B cell (primary cell): ENCODE measurements at regions not wholly inside any gene's neighbourhood (a gene's known extent, or its start where the extent isn't known, plus 50 kb on each side); places are given as distances from the start of the nearest gene placed in this dataset.

ENCODE experiments used
- ATAC-seq: fragments of 200-7000 bp; cut with Tn5 transposase; one replicate; pipeline ENCODE4 v1.10.0; 2021; ENCODE audit warnings: low read depth, mild to moderate bottlenecking, moderate number of reproducible peaks, moderate library complexity
- CTCF ChIA-PET: fragments of 350-600 bp; sonication (Branson Sonifier 250); formaldehyde crosslinking; loops from one replicate; lab custom pipeline; 2021; ENCODE audit warnings: antibody characterized with exemption, inconsistent platforms; lab: Charles Lee
- POLR2A ChIA-PET: fragments of 350-600 bp; sonication (Branson Sonifier 250); formaldehyde crosslinking; loops from one replicate; lab custom pipeline; 2021; ENCODE audit warnings: antibody characterized with exemption; lab: Charles Lee
- DNase-seq: peaks from one replicate; pipeline ENCODE4 v3.0.0; 2013
- H2AFZ ChIP-seq: 2 replicates; pipeline ENCODE4 v1.6.1; 2012; ENCODE audit warnings: mild to moderate bottlenecking, low read depth, low read length; ENCODE audit not compliant: insufficient read depth, poor library complexity, severe bottlenecking
- H3K27ac ChIP-seq, 2 donors: 1 replicate in 1 of 2; 2 replicates in 1 of 2; pipeline ENCODE4 v1.5.1; 2012 to 2013; ENCODE audit warnings: low read length in 2 of 2, mild to moderate bottlenecking in 2 of 2, moderate library complexity in 1 of 2
- H3K27me3 ChIP-seq, 4 experiments: fragments of 200-600 bp in 1 of 4; sonication (generic) in 1 of 4; replicated peaks in 1 of 4; 1 replicate in 2 of 4; 2 replicates in 2 of 4; pipeline versions ENCODE4 v1.6.1 to v1.7.0; 2013 to 2016; ENCODE audit warnings: low read length in 3 of 4, mild to moderate bottlenecking in 2 of 4, mixed read lengths in 1 of 4, moderate library complexity in 1 of 4; ENCODE audit not compliant: insufficient read depth in 4 of 4, control insufficient read depth in 3 of 4; ENCODE audit errors: control extremely low read depth in 1 of 4
- H3K36me3 ChIP-seq, 2 experiments: replicated peaks in 1 of 2; 1 replicate in 1 of 2; 2 replicates in 1 of 2; pipeline versions ENCODE4 v1.6.1 to v1.7.1; 2013; ENCODE audit warnings: low read length in 1 of 2; ENCODE audit not compliant: insufficient read depth in 2 of 2, control insufficient read depth in 1 of 2; ENCODE audit errors: control extremely low read depth in 1 of 2, extremely low read depth in 1 of 2
- H3K4me1 ChIP-seq, 2 donors: fragments of 200-600 bp in 1 of 2; sonication (generic) in 1 of 2; 1 replicate in 1 of 2; 2 replicates in 1 of 2; pipeline versions ENCODE4 v1.5.1 to v1.6.1; 2013 to 2017; ENCODE audit warnings: low read length in 2 of 2; ENCODE audit not compliant: control insufficient read depth in 2 of 2, insufficient read depth in 2 of 2
- H3K4me2 ChIP-seq: replicated peaks from 2 replicates; pipeline ENCODE3; 2012; ENCODE audit warnings: mild to moderate bottlenecking, low read depth, low read length; ENCODE audit not compliant: poor library complexity, severe bottlenecking
- H3K4me3 ChIP-seq, 5 experiments: fragments of 200-600 bp in 1 of 5; sonication (generic) in 1 of 5; 1 replicate in 3 of 5; 2 replicates in 2 of 5; pipeline versions ENCODE4 v1.5.1 to v1.7.0; 2011 to 2016; ENCODE audit warnings: low read length in 4 of 5, mild to moderate bottlenecking in 4 of 5, low read depth in 2 of 5, control low read depth in 1 of 5, moderate library complexity in 1 of 5; ENCODE audit not compliant: insufficient read depth in 1 of 5; ENCODE audit errors: control extremely low read depth in 1 of 5, extremely low read depth in 1 of 5
- H3K79me2 ChIP-seq: fragments of 200-600 bp; sonication (generic); one replicate; pipeline ENCODE4 v1.6.0; 2016; ENCODE audit warnings: low read length; ENCODE audit not compliant: control insufficient read depth, insufficient read depth
- H3K9ac ChIP-seq: fragments of 200-600 bp; sonication (generic); 2 replicates; pipeline ENCODE4 v1.6.1; 2017; ENCODE audit warnings: mild to moderate bottlenecking, low read length, moderate library complexity
- H3K9me3 ChIP-seq, 3 donors: one replicate each; pipeline versions ENCODE4 v1.6.1 to v1.7.1; 2013; ENCODE audit warnings: low read length in 2 of 3; ENCODE audit not compliant: control insufficient read depth in 2 of 3, insufficient read depth in 1 of 3; ENCODE audit errors: control extremely low read depth in 1 of 3
- H4K20me1 ChIP-seq: 2 replicates; pipeline ENCODE4 v1.6.0; 2012; ENCODE audit warnings: mild to moderate bottlenecking, low read length; ENCODE audit not compliant: insufficient read depth, control insufficient read depth, poor library complexity, severe bottlenecking
- H3K27ac Mint-ChIP-seq: one replicate; pipeline ENCODE4 v1.8.0; 2021; ENCODE audit warnings: mixed read lengths
- H3K27me3 Mint-ChIP-seq: one replicate; pipeline ENCODE4 v1.8.0; 2021; ENCODE audit warnings: mixed read lengths
- H3K4me1 Mint-ChIP-seq: one replicate; pipeline ENCODE4 v1.8.0; 2021; ENCODE audit warnings: mixed read lengths
- H3K4me3 Mint-ChIP-seq: one replicate; pipeline ENCODE4 v1.8.0; 2021; ENCODE audit warnings: mixed read lengths
- H3K9me3 Mint-ChIP-seq: one replicate; pipeline ENCODE4 v1.8.0; 2022; ENCODE audit warnings: mixed read lengths; ENCODE audit not compliant: insufficient read depth
- CTCF ChIP-seq: fragments of 200-600 bp; IDR thresholded peaks from one replicate; pipeline ENCODE4 v1.8.0; 2022; ENCODE audit warnings: antibody characterized with exemption, mild to moderate bottlenecking
- EZH2 ChIP-seq: IDR thresholded peaks from 2 replicates; pipeline ENCODE4 v1.6.1; 2012; ENCODE audit warnings: borderline replicate concordance, low read depth, mild to moderate bottlenecking, moderate library complexity, low read length; ENCODE audit not compliant: insufficient read depth, poor library complexity, severe bottlenecking
- WGBS: methylation state at CpG from one replicate; pipeline ENCODE4 v1.1.5; 2013; ENCODE audit warnings: missing lambda C conversion rate; ENCODE audit not compliant: insufficient coverage; 5-methylcytosine and 5-hydroxymethylcytosine counted together
- intact Hi-C: fragments of 100-400 bp; cut with micrococcal nuclease; formaldehyde crosslinking; loops from one replicate; pipeline ENCODE4 v1.10.0; 2022

DNA sequence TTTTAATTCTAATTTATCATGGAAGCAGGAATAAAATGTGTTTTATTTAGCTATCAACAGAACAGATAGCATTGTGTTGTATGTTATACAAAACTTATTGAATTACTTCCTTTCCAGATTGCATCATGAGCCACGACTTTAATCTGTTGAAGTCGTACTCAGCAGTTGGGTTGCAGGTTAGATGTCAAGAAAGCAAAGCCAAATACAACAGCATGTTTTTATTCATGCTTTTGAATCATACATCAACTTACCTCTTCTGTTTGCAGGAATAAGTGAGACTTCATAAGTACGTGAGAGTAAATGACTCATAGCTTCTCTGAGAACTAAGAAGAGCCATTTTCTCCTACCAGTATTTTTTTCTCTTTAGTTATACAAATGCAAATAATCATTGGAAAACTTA is 110.8 kb upstream of the ADGRL4 start:
- Histone ChIP-seq H3K4me2 (no peak overlapping the region), H3K79me2 (no peaks in the 10 kb centered on the region), H3K4me1 (no peaks in the 10 kb centered on the region), H2AFZ (no peak overlapping the region), H3K9ac (no peak overlapping the region), H4K20me1 (no peaks in the 10 kb centered on the region), H3K27ac (no peak overlapping the region), H3K36me3 (no peaks in the 10 kb centered on the region), H3K4me3 (no peak overlapping the region), H3K9me3 (peaks cover 0 to 1% (median 0%) of the 10 kb centered on the region in 3 donors), H3K27me3 (no peaks in the 10 kb centered on the region)
- WGBS, result no CpG with 5 or more reads among the region's 3 CpGs
- no peak for ATAC-seq
- CTCF ChIA-PET, result no interaction called here
- H3K9me3 Mint-ChIP-seq, result peaks cover 2% of the 10 kb centered on the region
- no peak for DNase-seq
- no peaks in the 10 kb centered on the region for H3K27me3 Mint-ChIP-seq
- POLR2A ChIA-PET, result no interaction called here
- TF ChIP-seq CTCF, result no peak
- no peak for TF ChIP-seq EZH2
- intact Hi-C loops, result no loop called here
- no peak overlapping the region for H3K27ac Mint-ChIP-seq
- no peaks in the 10 kb centered on the region for H3K4me1 Mint-ChIP-seq
- no peak overlapping the region for H3K4me3 Mint-ChIP-seq

GRCh38 chr1:79113836-79114235 is 107.3 kb upstream of the ADGRL4 start:
- intact Hi-C loops, result no loop called here
- 62% methylated on average over 4 of the region's 5 CpGs for WGBS
- no peaks in the 10 kb centered on the region for H3K36me3 ChIP-seq
- H3K4me1 ChIP-seq, result no peaks in the 10 kb centered on the region
- ATAC-seq (no peak), DNase-seq (no peak)
- no peak overlapping the region for H3K9ac ChIP-seq
- CTCF ChIA-PET, result no interaction called here
- Mint-ChIP-seq H3K27me3 (no peaks in the 10 kb centered on the region), H3K4me1 (no peaks in the 10 kb centered on the region), H3K9me3 (no peaks in the 10 kb centered on the region), H3K4me3 (no peak overlapping the region), H3K27ac (no peak overlapping the region)
- H3K27me3 ChIP-seq, result no peaks in the 10 kb centered on the region
- no peaks in the 10 kb centered on the region for H4K20me1 ChIP-seq
- no peak overlapping the region for H3K27ac ChIP-seq
- TF ChIP-seq EZH2, result no peak
- no peak for TF ChIP-seq CTCF
- H3K9me3 ChIP-seq, result peaks cover 0 to 1% (median 0%) of the 10 kb centered on the region in 3 donors
- no peak overlapping the region for H3K4me2 ChIP-seq
- POLR2A ChIA-PET, result no interaction called here
- no peaks in the 10 kb centered on the region for H3K79me2 ChIP-seq
- no peak overlapping the region for H3K4me3 ChIP-seq
- H2AFZ ChIP-seq, result no peak overlapping the region
